T-helper 2 cell treated with Interferon-gamma antibody and Interleukin-4, amounts not matched to agents 5 μg/mL and 100 μg/mL, for 36 hours (primary cell): ENCODE measurements at regions not wholly inside any gene's neighbourhood (a gene's known extent, or its start where the extent isn't known, plus 50 kb on each side); places are given as distances from the start of the nearest gene placed in this dataset.
"Not testable (repeated sequence)": the region's sequence is repeated elsewhere in the genome, so short reads cannot be mapped to it uniquely, and the experiment has no call there.

ENCODE experiments used
- DNase-seq: peaks from one replicate; pipeline ENCODE4 v3.0.0; 2021; ENCODE audit warnings: low spot score
- H3K27ac Mint-ChIP-seq: one replicate; pipeline ENCODE4 v1.8.0; 2021; ENCODE audit warnings: mild to moderate bottlenecking, mixed read lengths
- H3K27me3 Mint-ChIP-seq: one replicate; pipeline ENCODE4 v1.8.0; 2021; ENCODE audit warnings: low read depth, mixed read lengths
- H3K36me3 Mint-ChIP-seq: one replicate; pipeline ENCODE4 v1.8.0; 2021; ENCODE audit warnings: low read depth, mixed read lengths
- H3K4me1 Mint-ChIP-seq: one replicate; pipeline ENCODE4 v1.8.0; 2021; ENCODE audit warnings: low read depth, mixed read lengths
- H3K4me3 Mint-ChIP-seq: one replicate; pipeline ENCODE4 v1.8.0; 2022; ENCODE audit warnings: mild to moderate bottlenecking, moderate library complexity, mixed read lengths
- H3K9me3 Mint-ChIP-seq: one replicate; pipeline ENCODE4 v1.8.0; 2021; ENCODE audit warnings: mixed read lengths

- H3K27me3 Mint-ChIP-seq, DNase-seq: not testable (repeated sequence)
Measured at GRCh38 chr1:224013626-224014329, 100.1 kb upstream of the FBXO28 start.

GRCh38 chr1:224012807-224013434 lies 101.0 kb upstream of the FBXO28 start:
- H3K27ac Mint-ChIP-seq, H3K27me3 Mint-ChIP-seq, H3K4me3 Mint-ChIP-seq, DNase-seq, H3K9me3 Mint-ChIP-seq, H3K4me1 Mint-ChIP-seq: not testable (repeated sequence)
- H3K36me3 Mint-ChIP-seq: peaks cover 12% of the 10 kb centered on the region

More at GRCh38 chr1:224013626-224014329, 100.1 kb upstream of the FBXO28 start:
- not testable (repeated sequence) for H3K4me3 Mint-ChIP-seq, H3K4me1 Mint-ChIP-seq, H3K27ac Mint-ChIP-seq, H3K36me3 Mint-ChIP-seq, H3K9me3 Mint-ChIP-seq

- not testable (repeated sequence) for H3K27ac Mint-ChIP-seq, H3K27me3 Mint-ChIP-seq, DNase-seq, H3K9me3 Mint-ChIP-seq, H3K4me1 Mint-ChIP-seq, H3K4me3 Mint-ChIP-seq
- peaks cover 18% of the 10 kb centered on the region for H3K36me3 Mint-ChIP-seq
Measured at GRCh38 chr1:224012162-224012561, 101.7 kb upstream of the FBXO28 start.

GRCh38 chr1:224011751-224012150 lies 102.2 kb upstream of the FBXO28 start:
- not testable (repeated sequence) for H3K27me3 Mint-ChIP-seq, H3K9me3 Mint-ChIP-seq, DNase-seq, H3K27ac Mint-ChIP-seq, H3K4me1 Mint-ChIP-seq, H3K4me3 Mint-ChIP-seq
- peaks cover 20% of the 10 kb centered on the region for H3K36me3 Mint-ChIP-seq

GRCh38 chr1:224011153-224011552 lies 102.8 kb upstream of the FBXO28 start:
- not testable (repeated sequence) for H3K9me3 Mint-ChIP-seq, H3K4me1 Mint-ChIP-seq, DNase-seq, H3K27me3 Mint-ChIP-seq, H3K4me3 Mint-ChIP-seq, H3K27ac Mint-ChIP-seq
- peaks cover 21% of the 10 kb centered on the region for H3K36me3 Mint-ChIP-seq

- H3K4me3 Mint-ChIP-seq, H3K27ac Mint-ChIP-seq, H3K4me1 Mint-ChIP-seq, H3K9me3 Mint-ChIP-seq, DNase-seq, H3K27me3 Mint-ChIP-seq: not testable (repeated sequence)
- peaks cover 29% of the 10 kb centered on the region for H3K36me3 Mint-ChIP-seq
Measured at GRCh38 chr1:224005973-224006372, 107.9 kb upstream of the FBXO28 start.

GRCh38 chr1:224004552-224005315 lies 109.2 kb upstream of the FBXO28 start:
- peaks cover 26% of the 10 kb centered on the region for H3K36me3 Mint-ChIP-seq
- H3K27me3 Mint-ChIP-seq, H3K9me3 Mint-ChIP-seq, H3K4me3 Mint-ChIP-seq, H3K4me1 Mint-ChIP-seq, DNase-seq, H3K27ac Mint-ChIP-seq: not testable (repeated sequence)

GRCh38 chr1:224003896-224004295 lies 110.0 kb upstream of the FBXO28 start:
- DNase-seq, H3K4me3 Mint-ChIP-seq, H3K4me1 Mint-ChIP-seq, H3K9me3 Mint-ChIP-seq, H3K27ac Mint-ChIP-seq, H3K27me3 Mint-ChIP-seq: not testable (repeated sequence)
- H3K36me3 Mint-ChIP-seq: peaks cover 26% of the 10 kb centered on the region

GRCh38 chr1:224001757-224002156 lies 112.2 kb upstream of the FBXO28 start:
- H3K4me3 Mint-ChIP-seq, DNase-seq, H3K9me3 Mint-ChIP-seq, H3K4me1 Mint-ChIP-seq, H3K27me3 Mint-ChIP-seq, H3K27ac Mint-ChIP-seq: not testable (repeated sequence)
- H3K36me3 Mint-ChIP-seq: peaks cover 14% of the 10 kb centered on the region

- H3K9me3 Mint-ChIP-seq, DNase-seq, H3K27ac Mint-ChIP-seq, H3K4me1 Mint-ChIP-seq, H3K27me3 Mint-ChIP-seq, H3K36me3 Mint-ChIP-seq, H3K4me3 Mint-ChIP-seq: not testable (repeated sequence)
Measured at GRCh38 chr1:223999761-224000160, 114.2 kb upstream of the FBXO28 start.

- not testable (repeated sequence) for DNase-seq, H3K4me1 Mint-ChIP-seq, H3K27ac Mint-ChIP-seq, H3K4me3 Mint-ChIP-seq, H3K36me3 Mint-ChIP-seq, H3K9me3 Mint-ChIP-seq, H3K27me3 Mint-ChIP-seq
Measured at GRCh38 chr1:223998676-223999455, 115.0 kb upstream of the FBXO28 start.

- not testable (repeated sequence) for H3K4me1 Mint-ChIP-seq, H3K36me3 Mint-ChIP-seq, H3K4me3 Mint-ChIP-seq, H3K27ac Mint-ChIP-seq, H3K9me3 Mint-ChIP-seq, H3K27me3 Mint-ChIP-seq, DNase-seq
Measured at GRCh38 chr1:223996376-223996775, 117.5 kb upstream of the FBXO28 start.

GRCh38 chr1:223992456-223993246 lies 121.3 kb upstream of the FBXO28 start:
- peak; percentile 100 for DNase-seq
- H3K36me3 Mint-ChIP-seq, H3K9me3 Mint-ChIP-seq, H3K4me1 Mint-ChIP-seq, H3K27me3 Mint-ChIP-seq: not testable (repeated sequence)
- peak overlapping the region; percentile 97 for H3K4me3 Mint-ChIP-seq
- H3K27ac Mint-ChIP-seq: peak overlapping the region; percentile 98
